Peyer's patch (tissue), 4 donors: ENCODE measurements at regions not wholly inside any gene's neighbourhood (a gene's known extent, or its start where the extent isn't known, plus 50 kb on each side); places are given as distances from the start of the nearest gene placed in this dataset.

Experiments
- DNase-seq, 3 donors: peaks; one replicate each; pipeline ENCODE4 v3.0.0-alpha.2; 2017 to 2019
- H3K27ac ChIP-seq, 4 donors: fragments of 200-600 bp; sonication (generic); one replicate each; pipeline ENCODE4 v1.5.1; 2016 to 2019
- H3K27me3 ChIP-seq, 2 donors: fragments of 200-600 bp; sonication (generic); one replicate each; pipeline ENCODE4 v1.5.1; 2019
- H3K36me3 ChIP-seq, 3 donors: fragments of 200-600 bp; sonication (generic); one replicate each; pipeline ENCODE4 v1.5.1; 2016 to 2019
- H3K4me1 ChIP-seq, 4 donors: fragments of 200-600 bp; sonication (generic); one replicate each; pipeline ENCODE4 v1.5.1; 2016 to 2019
- H3K4me3 ChIP-seq, 4 donors: fragments of 200-600 bp; sonication (generic); 1 replicate in 3 of 4; 2 replicates in 1 of 4; pipeline ENCODE4 v1.5.1; 2016 to 2019; ENCODE audit warnings: mild to moderate bottlenecking in 1 of 4
- H3K9me3 ChIP-seq, 4 donors: fragments of 200-600 bp; sonication (generic); one replicate each; pipeline ENCODE4 v1.5.1; 2016 to 2019; ENCODE audit warnings: mild to moderate bottlenecking in 1 of 4
- CTCF ChIP-seq, 6 experiments: fragments of 450-650 bp in 4 of 6; fragments of 200-600 bp in 2 of 6; sonication (generic) in 1 of 6; IDR thresholded peaks; one replicate each; pipeline ENCODE4 v1.5.1; 2017 to 2019; ENCODE audit warnings: antibody characterized with exemption in 6 of 6, mild to moderate bottlenecking in 3 of 6, moderate library complexity in 1 of 6
- POLR2A ChIP-seq, 2 donors: fragments of 450-650 bp; IDR thresholded peaks; one replicate each; pipeline ENCODE4 v1.5.1; 2017; ENCODE audit warnings: antibody characterized with exemption in 2 of 2, mild to moderate bottlenecking in 2 of 2, moderate library complexity in 2 of 2

DNA sequence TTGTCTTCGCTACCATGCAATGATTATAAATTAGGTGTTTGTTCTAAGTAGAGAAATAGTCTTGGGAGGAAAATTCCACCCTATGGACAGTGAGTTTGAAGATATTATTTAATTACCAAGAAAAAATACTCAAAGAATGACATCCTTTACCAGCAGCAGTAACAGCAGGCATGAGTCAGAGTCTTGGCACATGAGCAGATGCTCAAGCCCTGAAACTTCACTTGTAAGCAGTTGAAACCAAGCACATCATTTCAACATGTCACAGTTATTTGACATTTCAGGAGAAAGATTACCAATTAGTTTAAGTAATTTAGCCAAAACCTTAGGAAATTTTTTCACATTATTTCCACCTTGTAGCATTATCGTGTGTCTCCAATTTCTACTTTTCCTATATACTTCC, 99.2 kb downstream of the C12orf50 start:
- no peak overlapping the region for H3K27ac ChIP-seq
- TF ChIP-seq CTCF (IDR thresholded peaks at IDR 0.05), result no peak
- TF ChIP-seq POLR2A (IDR thresholded peaks at IDR 0.05), result no peak
- H3K9me3 ChIP-seq, result no peaks in the 10 kb centered on the region
- H3K27me3 ChIP-seq, result no peaks in the 10 kb centered on the region
- H3K4me3 ChIP-seq, result no peak overlapping the region
- no peak for DNase-seq
- no peaks in the 10 kb centered on the region for H3K36me3 ChIP-seq
- H3K4me1 ChIP-seq, result no peaks in the 10 kb centered on the region

DNA sequence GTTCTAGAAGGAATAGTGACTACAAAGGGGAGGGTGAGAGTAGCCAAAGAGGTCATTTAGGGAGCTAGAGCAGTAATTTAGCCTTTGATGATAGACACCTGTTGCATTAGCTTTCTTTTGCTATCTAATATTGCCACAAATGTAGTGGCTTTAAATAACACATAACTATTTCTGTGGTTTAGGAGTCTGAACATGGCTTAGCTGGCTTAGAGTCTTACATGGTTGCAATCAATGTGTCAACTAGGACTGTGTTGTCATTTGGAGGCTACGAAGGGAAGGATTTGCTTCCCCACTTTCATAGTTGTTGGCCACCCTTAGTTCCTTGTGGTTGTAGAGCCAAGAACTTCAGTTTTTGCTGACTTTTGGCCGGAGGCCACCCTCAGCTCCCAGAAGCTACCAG, 99.9 kb downstream of the C12orf50 start:
- TF ChIP-seq CTCF (IDR thresholded peaks at IDR 0.05) (no peak), POLR2A (IDR thresholded peaks at IDR 0.05) (no peak)
- no peak for DNase-seq
- Histone ChIP-seq H3K27me3 (no peaks in the 10 kb centered on the region), H3K4me1 (no peaks in the 10 kb centered on the region), H3K27ac (no peak overlapping the region), H3K9me3 (no peaks in the 10 kb centered on the region), H3K36me3 (no peaks in the 10 kb centered on the region), H3K4me3 (no peak overlapping the region)

DNA sequence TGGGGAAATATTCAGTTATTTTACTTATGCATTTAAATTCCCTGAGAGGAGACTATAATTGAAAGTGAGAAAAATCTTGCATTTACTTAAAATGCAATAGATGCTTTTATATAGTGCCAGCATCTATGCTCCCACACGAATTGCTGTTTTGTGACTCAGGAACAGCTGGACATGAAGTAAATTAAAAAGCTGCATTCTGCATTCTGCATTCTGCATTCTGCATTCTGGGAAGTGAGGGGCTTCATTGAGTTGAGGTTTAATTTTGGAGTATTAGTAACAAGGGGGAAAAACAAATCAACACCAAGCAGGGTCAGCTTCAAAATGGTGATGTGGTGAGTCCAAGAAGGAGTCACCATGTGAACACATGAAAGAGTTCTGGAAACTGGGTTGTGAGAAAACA, 101.2 kb downstream of the C12orf50 start:
- H3K27me3 ChIP-seq, result no peaks in the 10 kb centered on the region
- no peak overlapping the region for H3K4me3 ChIP-seq
- no peak for DNase-seq
- H3K36me3 ChIP-seq, result no peaks in the 10 kb centered on the region
- no peaks in the 10 kb centered on the region for H3K9me3 ChIP-seq
- no peak for TF ChIP-seq POLR2A (IDR thresholded peaks at IDR 0.05)
- no peak for TF ChIP-seq CTCF (IDR thresholded peaks at IDR 0.05)
- H3K27ac ChIP-seq, result no peak overlapping the region
- no peaks in the 10 kb centered on the region for H3K4me1 ChIP-seq

GRCh38 chr12:87925021-87925420, 104.2 kb downstream of the C12orf50 start:
- no peaks in the 10 kb centered on the region for H3K36me3 ChIP-seq
- H3K27me3 ChIP-seq, result no peaks in the 10 kb centered on the region
- no peak overlapping the region for H3K27ac ChIP-seq
- no peaks in the 10 kb centered on the region for H3K4me1 ChIP-seq
- DNase-seq, result no peak
- TF ChIP-seq POLR2A (IDR thresholded peaks at IDR 0.05), result no peak
- H3K4me3 ChIP-seq, result no peak overlapping the region
- no peaks in the 10 kb centered on the region for H3K9me3 ChIP-seq

DNA sequence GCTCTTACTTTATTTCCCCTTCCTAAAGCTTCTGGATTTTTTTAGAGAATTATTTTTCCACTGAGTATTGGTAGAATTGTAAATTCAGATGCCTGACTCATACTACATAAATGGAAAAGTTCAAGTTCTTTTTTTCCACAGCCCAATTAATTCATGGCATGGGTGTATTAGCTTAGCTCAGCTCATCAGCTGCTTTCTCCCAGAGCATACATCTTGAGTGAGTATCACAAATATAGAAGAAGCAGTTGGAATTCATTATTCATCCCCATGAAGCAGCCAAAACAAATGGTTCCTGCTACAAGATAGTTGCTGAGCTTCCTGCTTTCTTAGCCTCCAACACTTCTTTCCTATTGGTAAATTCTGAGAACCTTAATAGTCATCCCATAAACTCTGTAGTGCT, 105.1 kb downstream of the C12orf50 start:
- TF ChIP-seq POLR2A (IDR thresholded peaks at IDR 0.05) (no peak), CTCF (IDR thresholded peaks at IDR 0.05) (no peak)
- Histone ChIP-seq H3K27me3 (no peaks in the 10 kb centered on the region), H3K4me1 (no peaks in the 10 kb centered on the region), H3K27ac (no peak overlapping the region), H3K9me3 (no peaks in the 10 kb centered on the region), H3K4me3 (no peak overlapping the region), H3K36me3 (no peaks in the 10 kb centered on the region)
- DNase-seq, result no peak

DNA sequence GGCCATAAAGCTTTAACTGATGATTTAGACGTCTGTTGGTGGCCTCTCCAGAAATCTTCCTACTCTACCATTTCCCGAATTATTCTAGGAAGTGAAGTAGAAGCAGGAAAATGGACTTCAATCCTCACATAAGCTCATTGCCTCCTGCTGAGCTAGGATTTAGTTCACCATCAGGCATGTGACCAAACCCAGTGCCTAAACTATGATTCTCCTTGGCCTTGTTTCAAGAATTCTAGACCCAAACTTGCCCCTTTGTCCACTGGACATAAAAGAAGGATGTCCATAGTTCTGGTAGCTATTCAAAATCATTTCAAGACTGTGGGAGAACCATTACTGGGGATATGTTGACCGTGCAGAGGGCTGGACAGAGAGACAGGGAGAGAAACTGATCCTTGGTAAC, 105.8 kb downstream of the C12orf50 start:
- H3K27ac ChIP-seq, result no peak overlapping the region
- no peak overlapping the region for H3K4me3 ChIP-seq
- H3K4me1 ChIP-seq, result no peaks in the 10 kb centered on the region
- H3K27me3 ChIP-seq, result no peaks in the 10 kb centered on the region
- H3K9me3 ChIP-seq, result no peaks in the 10 kb centered on the region
- DNase-seq, result no peak
- H3K36me3 ChIP-seq, result no peaks in the 10 kb centered on the region
- TF ChIP-seq CTCF (IDR thresholded peaks at IDR 0.05) (no peak), POLR2A (IDR thresholded peaks at IDR 0.05) (no peak)
